Thymus (tissue), 11 donors: ENCODE measurements at regions not wholly inside any gene's neighbourhood (a gene's known extent, or its start where the extent isn't known, plus 50 kb on each side); places are given as distances from the start of the nearest gene placed in this dataset.

ENCODE experiments used
- DNase-seq, 9 donors: peaks; one replicate each; pipeline ENCODE4 v3.0.0-alpha.2; 2013; ENCODE audit warnings: low spot score in 9 of 9, low read depth in 6 of 9, missing footprints in 1 of 9
- H3K27ac ChIP-seq, 2 donors: one replicate each; pipeline ENCODE4 v1.5.1; 2013; ENCODE audit warnings: control low read depth in 1 of 2, low read depth in 1 of 2, low read length in 1 of 2, mild to moderate bottlenecking in 1 of 2, moderate library complexity in 1 of 2
- H3K27me3 ChIP-seq, 2 donors: one replicate each; pipeline ENCODE4 v1.5.1; 2013; ENCODE audit warnings: low read length in 1 of 2; ENCODE audit not compliant: control insufficient read depth in 2 of 2, insufficient read depth in 1 of 2
- H3K36me3 ChIP-seq, 2 donors: one replicate each; pipeline ENCODE4 v1.5.1; 2013; ENCODE audit warnings: low read length in 1 of 2, mild to moderate bottlenecking in 1 of 2, moderate library complexity in 1 of 2; ENCODE audit not compliant: control insufficient read depth in 2 of 2, insufficient read depth in 2 of 2
- H3K4me1 ChIP-seq, 2 donors: one replicate each; pipeline ENCODE4 v1.5.1; 2013; ENCODE audit warnings: low read length in 2 of 2; ENCODE audit not compliant: control insufficient read depth in 2 of 2, insufficient read depth in 2 of 2
- H3K4me3 ChIP-seq, 2 donors: one replicate each; pipeline ENCODE4 v1.5.1; 2013; ENCODE audit warnings: low read length in 2 of 2, control low read depth in 1 of 2, mild to moderate bottlenecking in 1 of 2
- H3K9me3 ChIP-seq, 2 donors: one replicate each; pipeline ENCODE4 v1.5.1; 2013; ENCODE audit warnings: low read length in 1 of 2, mild to moderate bottlenecking in 1 of 2; ENCODE audit not compliant: control insufficient read depth in 2 of 2, insufficient read depth in 1 of 2
- WGBS: extraction: QIAGEN DNeasy Blood & Tissue Kit; methylation state at CpG from one replicate; pipeline ENCODE4 v1.1.7; 2013; 5-methylcytosine and 5-hydroxymethylcytosine counted together
- donor health status: healthy.

DNA sequence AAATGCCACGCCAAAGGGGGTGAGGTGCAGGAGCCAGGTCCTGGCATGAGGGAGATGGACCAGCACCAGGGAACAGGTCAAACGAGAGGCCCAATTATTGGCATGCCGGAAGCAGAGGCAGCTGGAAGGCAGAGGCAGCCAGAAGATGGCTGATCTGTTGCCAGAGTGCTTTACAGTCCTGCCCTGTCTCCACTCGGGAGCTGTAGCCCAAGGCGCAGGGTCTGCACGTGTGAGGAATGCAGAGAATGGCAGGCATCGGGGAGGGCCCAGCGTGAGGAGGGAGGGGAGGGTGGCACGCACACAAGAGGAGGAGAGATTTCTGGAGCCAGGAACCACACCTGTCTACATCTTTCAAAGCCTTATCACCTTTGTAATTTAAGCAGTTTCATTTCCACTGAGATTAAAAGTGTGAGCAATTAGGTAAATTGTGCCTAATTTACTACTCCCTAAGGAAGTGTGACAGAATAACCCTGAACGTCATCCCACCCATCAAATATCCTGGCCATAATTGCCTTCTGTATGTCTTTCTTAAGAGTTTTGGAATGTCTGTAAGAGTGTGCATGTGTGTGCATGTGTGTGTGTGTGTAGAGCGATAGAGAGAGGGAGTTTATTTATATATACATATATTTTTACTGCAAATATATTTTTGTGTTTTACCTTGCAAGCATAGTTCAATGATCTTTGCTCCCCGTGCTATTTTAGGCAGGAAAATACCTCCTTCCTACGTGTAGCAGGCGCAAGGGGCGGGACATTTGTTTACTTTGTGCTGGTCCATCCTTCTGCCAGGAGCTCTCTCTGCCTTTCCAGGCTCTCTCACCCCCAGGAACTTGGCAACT lies 125.5 kb upstream of the SERBP1 start:
- 83% methylated on average over 15 of the region's 15 CpGs for WGBS
- no peak for DNase-seq
- Histone ChIP-seq H3K27me3 (no peaks in the 10 kb centered on the region), H3K4me1 (peaks cover 0 to 3% of the 10 kb centered on the region in 2 donors), H3K27ac (no peak overlapping the region), H3K9me3 (no peaks in the 10 kb centered on the region), H3K36me3 (no peaks in the 10 kb centered on the region), H3K4me3 (no peak overlapping the region)

DNA sequence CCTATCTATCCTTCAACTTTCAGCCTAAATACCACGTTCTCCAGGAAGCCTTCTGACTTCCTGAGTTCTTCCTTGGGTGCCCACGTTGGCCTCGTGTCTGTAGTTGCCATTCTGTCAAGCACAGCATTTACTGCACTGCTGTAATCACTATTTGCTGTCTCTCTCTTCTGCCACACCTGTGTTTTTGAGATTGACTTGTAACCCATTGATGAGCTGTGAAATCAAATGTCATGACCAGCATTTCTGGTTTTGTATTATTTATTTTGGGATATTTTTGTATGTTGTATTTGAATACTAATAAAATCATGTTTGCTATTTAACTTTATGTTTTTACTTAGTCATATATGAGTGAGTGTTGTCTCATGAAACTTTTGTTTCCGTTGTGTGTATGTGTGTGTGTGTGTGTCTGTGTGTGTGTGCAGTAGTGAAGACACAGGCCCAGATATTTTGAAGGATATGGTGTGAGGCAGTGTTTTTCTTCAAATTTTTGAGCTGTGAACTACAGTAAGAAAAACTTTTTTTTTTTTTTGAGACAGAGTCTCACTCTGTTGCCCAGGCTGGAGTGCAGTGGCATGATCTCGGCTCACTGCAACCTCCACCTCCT lies 126.2 kb upstream of the SERBP1 start:
- H3K4me3 ChIP-seq, result no peak overlapping the region
- H3K4me1 ChIP-seq, result peaks cover 0 to 3% of the 10 kb centered on the region in 2 donors
- no peak for DNase-seq
- WGBS, result 48% methylated on average over 5 of the region's 5 CpGs
- no peaks in the 10 kb centered on the region for H3K27me3 ChIP-seq
- no peak overlapping the region for H3K27ac ChIP-seq
- no peaks in the 10 kb centered on the region for H3K9me3 ChIP-seq
- H3K36me3 ChIP-seq, result no peaks in the 10 kb centered on the region

DNA sequence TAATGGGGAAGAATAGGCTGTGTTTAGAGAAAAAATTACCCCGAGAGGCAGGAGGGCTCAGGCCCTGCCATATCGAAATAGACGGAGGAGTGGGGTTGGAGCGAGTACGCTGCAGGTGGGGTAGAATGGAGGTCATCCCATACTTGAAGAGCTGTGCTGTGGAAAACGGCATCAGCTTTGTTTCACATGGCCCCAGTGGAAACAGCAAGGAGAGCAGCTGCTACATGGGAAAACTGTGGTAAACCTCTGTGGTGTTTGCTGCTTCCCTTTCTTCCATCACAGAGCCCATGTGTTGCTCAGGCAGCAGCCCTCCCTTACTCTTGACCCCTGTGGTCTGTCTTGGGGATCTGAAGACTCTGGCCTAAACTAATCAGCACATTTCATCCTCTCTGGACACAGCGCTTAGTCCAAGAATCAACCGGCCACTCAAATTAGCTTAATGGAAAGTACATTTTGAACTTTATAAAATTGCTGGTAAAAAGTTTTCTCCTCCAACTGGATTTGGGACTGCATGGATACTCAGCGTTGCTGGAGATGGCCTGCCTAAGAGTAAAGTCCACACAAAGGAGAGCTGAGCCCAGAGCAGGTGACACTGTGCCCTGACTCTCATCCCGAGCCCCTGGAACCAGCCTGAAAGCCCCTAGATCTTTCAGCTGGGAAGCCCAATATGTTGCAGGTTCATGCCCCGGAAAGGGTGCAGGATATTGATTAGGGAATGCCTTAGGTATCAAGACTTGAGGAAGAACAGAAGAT lies 127.1 kb upstream of the GADD45A start:
- peaks cover 0 to 6% of the 10 kb centered on the region in 2 donors for H3K4me1 ChIP-seq
- H3K27ac ChIP-seq, result no peak overlapping the region
- 40% methylated on average over 11 of the region's 11 CpGs for WGBS

GRCh38 chr1:67558449-67559193 lies 126.4 kb upstream of the GADD45A start:
- peaks cover 0 to 6% of the 10 kb centered on the region in 2 donors for H3K4me1 ChIP-seq
- H3K27ac ChIP-seq, result no peak overlapping the region
- H3K27me3 ChIP-seq, result no peaks in the 10 kb centered on the region
- WGBS, result 93% methylated on average over 9 of the region's 9 CpGs
- H3K36me3 ChIP-seq, result no peaks in the 10 kb centered on the region
- H3K4me3 ChIP-seq, result no peak overlapping the region
- DNase-seq, result no peak
- no peaks in the 10 kb centered on the region for H3K9me3 ChIP-seq

More for the DNA sequence above, 127.1 kb upstream of the GADD45A start:
- Histone ChIP-seq H3K4me3 (no peak overlapping the region), H3K9me3 (no peaks in the 10 kb centered on the region), H3K36me3 (no peaks in the 10 kb centered on the region), H3K27me3 (no peaks in the 10 kb centered on the region)
- no peak for DNase-seq

DNA sequence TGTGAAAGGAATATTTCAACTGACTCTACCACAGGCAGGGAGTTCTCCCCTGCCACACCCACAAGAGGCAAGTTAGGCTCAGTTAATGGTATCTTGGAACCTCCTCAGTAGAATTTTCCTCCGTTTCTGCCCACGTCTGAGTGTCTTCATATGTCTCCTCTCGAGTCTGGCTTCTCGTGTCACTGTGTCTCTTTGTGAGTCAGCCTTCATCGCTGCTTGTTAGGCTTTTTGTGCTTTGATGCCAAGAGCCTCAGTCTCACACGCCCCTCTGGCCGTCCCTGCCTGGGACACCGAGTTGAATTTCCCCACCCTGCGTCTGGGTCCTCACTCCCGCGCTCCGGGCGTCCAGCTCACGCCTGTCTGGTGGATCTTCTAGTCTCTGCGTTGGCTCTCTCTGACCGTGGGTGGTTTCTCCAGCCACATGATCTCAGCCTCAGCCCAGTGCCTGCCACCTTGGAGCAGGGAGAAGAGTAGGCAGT lies 125.7 kb upstream of the GADD45A start:
- no peaks in the 10 kb centered on the region for H3K9me3 ChIP-seq
- H3K27me3 ChIP-seq, result no peaks in the 10 kb centered on the region
- DNase-seq, result no peak
- WGBS, result 92% methylated on average over 16 of the region's 16 CpGs
- no peak overlapping the region for H3K4me3 ChIP-seq
- no peak overlapping the region for H3K27ac ChIP-seq
- H3K36me3 ChIP-seq, result no peaks in the 10 kb centered on the region
- H3K4me1 ChIP-seq, result peaks cover 0 to 6% of the 10 kb centered on the region in 2 donors

GRCh38 chr1:67560580-67561255 lies 124.3 kb upstream of the GADD45A start:
- Histone ChIP-seq H3K27ac (no peak overlapping the region), H3K4me3 (no peak overlapping the region), H3K27me3 (no peaks in the 10 kb centered on the region), H3K36me3 (no peaks in the 10 kb centered on the region), H3K4me1 (peaks cover 0 to 4% of the 10 kb centered on the region in 2 donors), H3K9me3 (no peaks in the 10 kb centered on the region)
- 81% methylated on average over 10 of the region's 10 CpGs for WGBS
- no peak for DNase-seq

GRCh38 chr1:67561704-67562113 lies 123.3 kb upstream of the GADD45A start:
- peaks cover 0 to 4% of the 10 kb centered on the region in 2 donors for H3K4me1 ChIP-seq
- DNase-seq, result peak; percentile 48 to 86 (median 72)

GRCh38 chr1:67563684-67564083 lies 121.3 kb upstream of the GADD45A start:
- DNase-seq, result no peak
- 98% methylated on average over 2 of the region's 2 CpGs for WGBS
- no peaks in the 10 kb centered on the region for H3K9me3 ChIP-seq
- H3K27ac ChIP-seq, result no peak overlapping the region
- no peak overlapping the region for H3K4me3 ChIP-seq
- peaks cover 0 to 4% of the 10 kb centered on the region in 2 donors for H3K4me1 ChIP-seq
- no peaks in the 10 kb centered on the region for H3K27me3 ChIP-seq
- H3K36me3 ChIP-seq, result no peaks in the 10 kb centered on the region

More at GRCh38 chr1:67561704-67562113, 123.3 kb upstream of the GADD45A start:
- no peaks in the 10 kb centered on the region for H3K9me3 ChIP-seq
- no peaks in the 10 kb centered on the region for H3K36me3 ChIP-seq
- 9% methylated on average over 4 of the region's 4 CpGs for WGBS
- no peak overlapping the region for H3K4me3 ChIP-seq
- no peak overlapping the region for H3K27ac ChIP-seq
- H3K27me3 ChIP-seq, result no peaks in the 10 kb centered on the region
